Stimulated activated CD8-positive, alpha-beta memory T cell treated with anti-CD3 and anti-CD28 coated beads, Interleukin-15, amount 100 ng/mL, for 4 hours (primary cell): ENCODE measurements at regions not wholly inside any gene's neighbourhood (a gene's known extent, or its start where the extent isn't known, plus 50 kb on each side); places are given as distances from the start of the nearest gene placed in this dataset.

Experiments
- DNase-seq, 2 donors: peaks; one replicate each; pipeline ENCODE4 v3.0.0-alpha.2; 2020; ENCODE audit warnings: low read depth in 2 of 2

DNA sequence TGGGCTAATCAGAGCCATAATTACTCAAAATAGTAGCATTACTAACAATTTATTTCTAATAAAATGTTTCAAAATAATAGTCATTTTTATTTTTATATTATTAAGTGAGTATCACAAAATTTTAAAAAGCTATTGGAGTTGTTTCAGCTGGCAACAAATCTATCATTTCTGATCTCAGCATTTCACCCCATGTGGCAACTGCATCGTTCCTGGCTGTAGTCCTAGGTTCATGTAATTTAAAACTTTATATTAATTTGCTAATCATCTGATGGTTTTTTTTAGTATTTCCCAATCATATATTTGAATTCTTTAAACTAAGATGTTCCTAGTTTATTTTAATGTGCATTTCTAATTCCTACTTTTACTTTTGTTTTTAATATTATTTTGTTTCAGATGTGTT is 293.0 kb upstream of the AKR1E2 start:
- DNase-seq, result no peak

- no peak for DNase-seq
These were observed 293.5 kb upstream of the AKR1E2 start for GRCh38 chr10:4532467-4532866.

DNA sequence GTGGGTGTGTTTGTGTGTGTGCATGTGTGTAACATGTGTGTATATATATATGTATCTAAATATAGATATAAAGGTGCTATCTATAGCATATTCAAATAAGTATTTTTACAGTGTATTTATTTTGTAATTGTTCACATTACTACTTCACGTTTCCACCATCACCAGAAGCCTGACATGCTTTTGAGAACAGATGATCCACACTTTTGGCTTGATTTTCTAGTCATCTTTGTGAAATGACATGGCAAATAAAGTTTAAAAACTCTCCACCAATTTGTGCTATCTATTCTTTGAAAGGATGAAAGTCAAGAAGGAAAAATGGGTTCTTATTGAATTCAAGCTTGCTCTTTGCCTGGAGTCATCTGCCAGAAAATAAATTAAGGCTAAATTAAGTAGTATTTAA is 294.0 kb upstream of the AKR1E2 start:
- DNase-seq, result no peak

- no peak for DNase-seq
These were observed 296.7 kb upstream of the AKR1E2 start for GRCh38 chr10:4529266-4529665.

- no peak for DNase-seq
These were observed 298.6 kb upstream of the AKR1E2 start for GRCh38 chr10:4527281-4527970.

DNA sequence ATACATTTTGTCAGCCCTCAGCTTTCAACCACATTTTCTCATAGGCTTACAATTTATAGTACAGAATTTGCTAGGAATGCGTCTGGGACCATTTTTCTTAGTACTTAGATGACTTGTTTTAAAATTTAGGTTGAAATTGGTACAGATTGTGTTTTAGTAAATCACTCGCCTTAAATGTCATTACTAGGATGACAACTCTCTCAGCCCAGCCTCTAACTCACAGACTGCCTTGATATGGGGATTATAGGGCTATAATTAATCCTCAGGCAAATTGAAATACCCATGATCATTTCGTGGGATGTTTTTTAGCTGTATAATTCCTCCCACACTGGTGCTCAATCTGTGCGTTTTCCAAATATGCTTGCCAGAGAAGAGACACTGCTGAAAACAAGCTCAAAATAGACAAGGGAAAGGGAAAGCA is 299.7 kb upstream of the AKR1E2 start:
- no peak for DNase-seq

GRCh38 chr10:4525103-4525502 is 300.9 kb upstream of the AKR1E2 start:
- no peak for DNase-seq

- no peak for DNase-seq
These were observed 303.6 kb upstream of the AKR1E2 start for GRCh38 chr10:4522296-4523000.

DNA sequence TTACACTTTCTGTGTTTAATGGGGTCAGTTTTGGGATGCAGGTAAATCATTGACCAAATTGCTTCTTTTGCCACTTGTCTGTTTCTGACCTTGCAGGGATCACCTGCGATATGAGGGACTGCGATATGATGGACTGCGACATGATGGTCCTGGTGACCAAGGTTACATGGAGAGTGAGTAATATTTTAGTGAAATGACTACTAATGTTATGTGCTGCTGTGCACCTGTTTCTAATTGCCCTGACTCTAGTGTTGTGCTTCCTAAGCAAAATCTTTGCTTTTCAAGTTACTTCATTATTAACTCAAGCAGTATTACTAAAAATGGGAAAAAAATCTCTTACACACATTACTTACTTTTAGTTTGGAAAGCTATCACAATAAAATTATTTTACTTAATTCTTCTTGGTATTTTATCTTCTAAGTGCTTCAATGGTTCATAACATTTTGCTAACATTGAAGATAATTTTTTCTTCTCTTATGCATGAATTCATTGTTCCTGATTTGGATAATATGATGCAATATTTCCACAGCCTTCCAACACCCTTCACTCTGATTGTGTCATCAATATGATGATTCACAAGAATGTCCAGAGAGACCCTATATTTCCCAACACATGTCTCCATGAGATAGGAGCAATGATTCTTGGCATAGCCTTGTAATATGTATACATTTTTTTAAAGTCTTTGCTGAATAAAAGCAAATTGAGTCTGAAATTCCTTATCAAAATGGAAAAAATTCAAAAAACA is 306.2 kb upstream of the AKR1E2 start:
- no peak for DNase-seq

GRCh38 chr10:4517746-4518145 is 308.3 kb upstream of the AKR1E2 start:
- no peak for DNase-seq

- no peak for DNase-seq
These were observed 310.3 kb upstream of the AKR1E2 start for GRCh38 chr10:4515721-4516120.

DNA sequence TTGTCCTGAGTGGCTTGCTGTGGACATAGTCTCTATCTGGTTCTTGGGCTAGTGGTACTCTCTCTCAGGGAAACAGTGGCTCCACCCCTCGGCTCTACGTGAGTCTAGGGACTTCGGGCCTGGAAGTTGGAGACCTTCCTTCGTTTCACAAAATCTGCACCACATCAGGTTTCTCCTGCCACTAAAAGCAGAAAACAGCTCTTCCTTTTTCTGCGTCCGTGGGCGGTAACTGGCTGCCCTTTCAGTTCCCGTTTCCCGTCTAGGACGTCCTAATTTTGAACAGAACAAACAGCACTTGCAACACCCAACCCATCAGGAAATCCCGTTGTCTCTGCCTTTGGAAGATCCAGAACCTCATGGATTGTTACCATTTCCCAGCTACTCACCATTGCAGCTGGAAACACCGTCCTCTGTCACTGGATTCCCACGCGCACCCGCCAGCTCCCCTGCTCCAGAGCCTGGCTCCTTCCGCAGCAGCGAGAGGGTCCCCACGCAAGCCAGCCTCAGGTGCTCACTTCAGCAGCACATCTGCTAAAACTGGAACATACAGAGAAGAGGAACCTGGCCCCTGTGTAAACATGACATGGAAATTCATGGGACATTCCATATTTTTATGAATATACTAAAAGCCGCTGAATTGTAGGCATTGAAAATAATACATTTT is 311.4 kb upstream of the AKR1E2 start:
- no peak for DNase-seq

DNA sequence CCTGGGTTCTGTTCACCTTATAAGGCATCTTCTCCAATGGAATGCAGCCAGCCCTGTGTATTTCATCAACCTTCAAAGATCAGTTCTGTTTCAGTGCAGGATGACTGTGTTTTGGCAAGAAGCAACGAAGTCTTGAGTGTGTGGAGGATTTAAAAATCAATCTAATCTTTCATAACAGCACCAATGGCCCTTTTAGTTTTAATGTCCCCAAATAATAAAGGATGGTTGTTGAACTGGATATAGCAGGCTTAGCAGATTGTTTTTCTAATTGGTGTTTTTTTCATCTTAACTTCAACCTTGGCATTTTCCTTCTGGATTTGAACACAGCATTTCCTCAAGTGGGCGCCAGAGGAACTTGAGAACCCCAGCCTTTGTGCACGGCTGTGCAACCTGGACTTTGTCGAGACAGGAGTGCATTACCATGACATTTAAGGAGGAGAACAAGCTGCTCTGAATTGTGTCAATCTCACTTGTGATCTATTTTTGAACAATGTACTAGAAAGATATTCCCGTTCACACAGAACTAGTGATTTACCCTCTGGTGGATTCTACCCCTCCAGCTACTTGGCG is 313.3 kb upstream of the AKR1E2 start:
- DNase-seq, result no peak

DNA sequence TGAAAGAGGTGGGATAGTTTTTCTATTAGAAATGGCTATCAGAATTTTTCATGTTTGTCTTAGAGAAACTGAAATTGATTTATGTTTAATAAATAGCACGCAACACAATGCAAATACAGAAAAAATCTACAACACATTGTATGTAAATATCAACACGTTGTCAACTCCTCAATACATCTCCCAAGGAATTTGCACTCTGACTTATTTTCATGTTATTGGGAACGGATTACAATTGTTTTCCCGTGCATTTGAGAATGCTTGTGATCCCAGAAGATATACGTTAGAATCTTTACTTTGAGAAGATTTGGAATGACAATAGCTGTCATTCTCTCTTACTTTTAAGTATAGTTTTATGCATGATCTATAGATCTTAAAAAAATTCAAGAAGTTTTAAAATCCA is 313.8 kb upstream of the AKR1E2 start:
- DNase-seq, result no peak

- no peak for DNase-seq
These were observed 314.5 kb upstream of the AKR1E2 start for GRCh38 chr10:4511509-4511908.

DNA sequence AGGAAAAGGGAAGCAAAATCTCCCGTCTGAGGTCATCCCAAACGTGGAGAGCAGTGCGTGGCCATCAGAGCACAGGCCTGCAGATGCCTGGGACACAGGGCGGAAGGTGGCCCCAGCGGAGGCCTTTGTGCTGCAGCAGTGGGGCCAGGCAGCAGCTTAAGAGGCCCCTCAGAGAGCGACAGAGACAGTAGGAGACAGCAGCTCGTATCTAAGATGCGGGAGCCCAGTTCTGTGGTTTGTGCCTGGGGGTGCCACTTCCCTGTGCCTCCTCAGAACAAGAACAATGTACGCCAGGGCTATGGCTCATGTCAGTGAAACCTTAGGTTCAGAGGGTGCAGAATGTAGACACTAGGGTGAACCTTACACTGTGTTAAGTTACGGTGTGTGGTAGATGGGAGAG is 316.6 kb upstream of the AKR1E2 start:
- no peak for DNase-seq

GRCh38 chr10:4506095-4506494 is 319.9 kb upstream of the AKR1E2 start:
- no peak for DNase-seq

DNA sequence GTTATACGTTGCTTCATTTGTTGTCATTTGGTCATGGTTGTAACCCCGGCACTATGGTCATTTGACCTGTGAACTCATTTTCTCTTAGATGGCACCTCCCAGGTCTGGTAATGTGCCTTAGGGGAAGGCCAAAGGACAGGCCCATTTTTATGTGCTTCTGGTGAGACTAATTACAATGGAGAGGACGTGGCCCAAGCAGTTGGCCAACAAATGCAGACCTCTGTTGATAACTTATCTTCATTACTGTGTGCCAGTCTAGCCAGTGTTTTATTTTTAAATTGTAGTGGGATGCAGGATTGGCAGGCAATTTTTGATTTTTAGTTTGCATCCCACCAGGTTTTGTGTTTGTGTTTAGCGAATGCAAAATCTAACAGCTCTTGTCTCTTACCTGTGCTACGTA is 321.5 kb upstream of the AKR1E2 start:
- no peak for DNase-seq

DNA sequence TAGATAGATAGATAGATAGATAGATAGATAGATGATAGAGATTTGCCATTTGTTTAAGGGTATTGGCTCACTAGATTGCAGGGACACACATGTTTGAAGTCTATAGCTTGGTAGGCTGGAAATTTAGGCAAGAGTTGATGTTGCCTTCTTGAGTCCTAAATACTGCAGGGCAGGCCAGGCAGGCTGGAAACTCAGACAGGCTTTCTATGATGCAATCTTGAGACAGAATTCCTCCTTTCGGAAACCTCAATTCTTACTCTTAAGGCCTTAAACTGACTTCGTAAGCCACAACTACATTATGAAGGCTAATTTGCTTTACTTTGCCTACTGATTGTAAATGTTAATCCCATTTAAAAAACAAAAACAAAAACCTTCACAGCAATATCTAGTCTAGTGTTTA is 322.9 kb upstream of the AKR1E2 start:
- no peak for DNase-seq

- no peak for DNase-seq
These were observed 324.7 kb upstream of the AKR1E2 start for GRCh38 chr10:4501306-4501705.

DNA sequence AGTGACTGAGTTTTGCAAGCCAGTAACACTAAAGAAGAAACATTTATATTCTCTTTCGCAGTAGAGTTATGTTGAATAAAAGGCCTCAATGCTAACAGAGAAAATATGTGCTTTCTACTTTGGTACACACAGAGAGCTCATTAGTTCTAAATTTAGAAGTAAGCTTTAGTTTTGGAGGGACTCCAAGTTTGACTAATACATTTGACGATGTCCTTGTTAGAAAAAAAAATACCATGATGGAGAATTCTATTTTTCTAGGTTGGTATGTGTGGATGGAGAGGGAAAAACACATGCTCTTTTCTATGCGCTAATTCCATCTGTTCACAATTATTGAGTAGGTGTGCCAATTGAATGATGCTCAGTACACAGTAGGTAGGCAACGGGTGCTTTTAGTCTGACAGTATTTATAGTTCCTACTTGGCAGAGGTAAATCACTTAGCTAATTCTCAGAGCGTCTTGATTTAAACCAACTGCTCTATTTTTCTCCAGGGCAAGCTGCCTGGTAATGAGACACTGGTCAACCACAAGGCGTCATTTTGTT is 327.2 kb upstream of the AKR1E2 start:
- no peak for DNase-seq

DNA sequence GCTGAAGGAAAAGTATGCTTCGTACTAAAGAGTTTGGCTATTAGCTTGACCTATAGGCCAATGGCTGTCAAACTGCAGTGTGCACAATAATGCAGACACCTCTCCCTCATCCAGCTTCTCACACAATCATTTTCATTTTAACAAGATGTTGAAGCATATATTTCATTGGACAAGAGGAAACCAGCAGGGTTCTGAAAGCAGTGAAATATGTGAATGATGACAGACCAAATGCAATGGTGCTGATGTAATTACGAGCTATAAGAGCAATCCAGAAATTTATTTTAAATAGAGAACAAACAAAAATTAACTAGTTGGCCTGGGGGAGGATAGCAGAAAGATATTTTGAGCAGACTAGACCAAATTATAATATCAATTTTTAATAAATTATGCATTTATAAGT is 331.5 kb upstream of the AKR1E2 start:
- no peak for DNase-seq
